Skin of body (tissue), 1 donor: ENCODE measurements at regions not wholly inside any gene's neighbourhood (a gene's known extent, or its start where the extent isn't known, plus 50 kb on each side); places are given as distances from the start of the nearest gene placed in this dataset.

Source experiments
- DNase-seq: peaks from one replicate; lab custom pipeline; 2025; lab: John Stamatoyannopoulos, UW

GRCh38 chr1:80668372-80668771 lies 1132.4 kb upstream of the ADGRL2 start:
- DNase-seq: no peak

- DNase-seq: no peak
Observed at GRCh38 chr1:80666073-80666472, 1134.7 kb upstream of the ADGRL2 start.

GRCh38 chr1:80659161-80659560 lies 1141.6 kb upstream of the ADGRL2 start:
- peak; percentile 4 for DNase-seq

DNA sequence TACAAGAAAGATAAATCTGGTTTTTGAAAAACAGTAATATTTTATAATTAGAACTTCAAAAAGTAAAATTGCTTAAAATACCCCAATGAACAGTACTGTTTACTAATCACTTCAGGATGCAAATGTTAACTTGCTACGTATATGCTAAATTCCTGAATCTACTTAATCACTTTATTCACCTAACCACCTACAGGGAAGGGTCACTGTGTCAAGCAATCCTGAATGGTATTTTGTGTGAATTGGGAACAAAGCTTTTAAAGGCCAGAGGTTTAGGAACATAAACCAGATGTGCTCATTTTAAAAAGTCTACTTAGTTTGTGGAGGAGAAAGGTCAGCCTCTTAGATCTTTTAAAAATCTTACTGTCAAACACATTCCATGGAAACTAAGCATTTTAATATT lies 1143.0 kb upstream of the ADGRL2 start:
- no peak for DNase-seq

DNA sequence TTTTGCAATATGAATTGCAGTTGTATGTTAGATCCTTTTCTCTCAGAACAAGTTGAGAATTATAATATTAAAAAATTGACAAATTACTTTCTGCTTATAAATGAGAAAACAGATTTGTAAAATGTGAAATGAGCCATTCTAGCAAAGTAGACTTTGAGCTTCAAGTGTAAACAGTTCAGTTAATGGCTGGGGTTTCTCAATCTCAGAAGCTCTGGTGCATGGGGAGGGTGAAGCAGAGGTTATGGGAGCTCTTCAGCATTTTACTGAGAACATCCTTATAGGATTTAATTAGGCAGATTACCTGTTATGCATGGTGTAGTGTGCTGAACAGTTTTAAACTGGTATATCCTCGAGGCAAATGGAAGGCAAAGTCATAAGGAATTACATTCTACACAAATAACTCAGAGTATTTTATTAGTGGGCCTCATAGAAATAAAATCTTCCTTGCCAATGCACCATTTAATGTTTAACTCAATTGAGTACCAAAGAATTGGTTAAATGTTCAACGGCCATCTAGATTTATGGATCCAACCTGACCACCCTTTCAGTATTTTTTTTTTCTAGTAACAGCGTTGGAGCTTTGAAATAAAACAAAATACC lies 1143.6 kb upstream of the ADGRL2 start:
- DNase-seq: no peak

DNA sequence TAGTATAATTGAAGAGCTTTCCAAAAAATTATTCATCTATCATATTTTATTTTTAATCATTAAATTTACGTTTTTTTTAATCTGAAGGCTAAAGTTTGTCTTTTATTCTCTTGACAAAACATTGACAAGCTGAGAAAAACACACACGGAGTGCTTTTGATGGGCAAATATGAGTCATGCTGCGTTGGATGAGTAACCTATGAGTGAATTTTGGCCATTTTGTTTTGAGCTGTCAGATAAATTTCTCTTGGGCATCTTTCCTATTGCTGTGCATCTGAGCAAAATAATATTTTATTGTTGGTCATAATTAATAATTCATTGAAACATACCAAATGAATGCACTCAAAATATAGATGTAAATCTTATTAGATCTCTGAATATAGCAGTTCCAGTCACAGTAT lies 1144.1 kb upstream of the ADGRL2 start:
- DNase-seq: no peak

DNA sequence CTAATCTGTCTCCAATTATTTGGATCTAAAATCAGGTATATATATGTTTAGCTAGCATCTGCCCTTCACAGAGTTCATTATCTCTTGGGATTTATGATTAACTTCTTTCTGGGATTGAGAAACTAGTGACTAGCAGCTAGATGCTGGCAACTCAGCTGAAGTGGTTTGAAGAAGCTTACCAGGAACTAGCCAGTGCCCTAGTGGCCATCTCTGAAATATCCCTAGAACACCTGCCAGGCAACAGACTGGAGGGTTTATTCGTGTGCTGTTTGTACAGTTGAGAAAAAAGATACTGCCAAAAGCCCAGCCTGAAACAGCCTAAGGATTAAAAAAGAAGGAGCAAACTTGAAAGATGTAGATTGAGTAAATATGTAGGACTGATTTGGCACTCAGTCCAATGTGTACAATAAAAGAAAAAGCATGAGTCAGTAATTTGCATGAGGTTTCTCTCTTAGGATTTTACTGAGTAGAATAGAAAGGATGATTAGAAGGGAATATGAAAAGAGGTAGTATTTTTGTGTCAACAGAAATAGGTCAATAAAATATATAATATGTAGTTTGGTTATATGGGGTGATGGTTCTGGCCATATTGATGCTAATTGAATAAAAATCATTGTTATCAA lies 1144.6 kb upstream of the ADGRL2 start:
- no peak for DNase-seq

- DNase-seq: no peak
Observed at GRCh38 chr1:80646053-80646452, 1154.7 kb upstream of the ADGRL2 start.

GRCh38 chr1:80645621-80646020 lies 1155.1 kb upstream of the ADGRL2 start:
- no peak for DNase-seq

DNA sequence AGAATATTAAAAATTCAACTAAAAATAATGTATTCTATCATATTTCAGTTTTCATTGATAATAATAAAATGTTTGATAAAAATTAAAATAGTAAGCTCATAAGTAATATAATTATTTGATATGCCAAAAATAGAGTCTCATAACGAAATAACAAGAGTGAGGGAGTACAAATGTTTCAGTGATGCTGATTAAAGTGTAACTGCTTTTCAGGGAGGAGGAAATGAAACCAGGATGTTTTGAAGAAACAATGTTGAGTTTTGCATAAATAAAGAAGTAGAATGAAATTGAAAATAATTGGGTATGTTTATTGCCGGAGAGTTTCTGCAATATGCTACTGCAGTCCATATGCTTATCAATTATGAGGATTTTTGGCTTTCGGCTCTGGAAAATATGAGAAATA lies 1159.8 kb upstream of the ADGRL2 start:
- DNase-seq: no peak

- no peak for DNase-seq
Observed at GRCh38 chr1:80639777-80640533, 1160.8 kb upstream of the ADGRL2 start.

DNA sequence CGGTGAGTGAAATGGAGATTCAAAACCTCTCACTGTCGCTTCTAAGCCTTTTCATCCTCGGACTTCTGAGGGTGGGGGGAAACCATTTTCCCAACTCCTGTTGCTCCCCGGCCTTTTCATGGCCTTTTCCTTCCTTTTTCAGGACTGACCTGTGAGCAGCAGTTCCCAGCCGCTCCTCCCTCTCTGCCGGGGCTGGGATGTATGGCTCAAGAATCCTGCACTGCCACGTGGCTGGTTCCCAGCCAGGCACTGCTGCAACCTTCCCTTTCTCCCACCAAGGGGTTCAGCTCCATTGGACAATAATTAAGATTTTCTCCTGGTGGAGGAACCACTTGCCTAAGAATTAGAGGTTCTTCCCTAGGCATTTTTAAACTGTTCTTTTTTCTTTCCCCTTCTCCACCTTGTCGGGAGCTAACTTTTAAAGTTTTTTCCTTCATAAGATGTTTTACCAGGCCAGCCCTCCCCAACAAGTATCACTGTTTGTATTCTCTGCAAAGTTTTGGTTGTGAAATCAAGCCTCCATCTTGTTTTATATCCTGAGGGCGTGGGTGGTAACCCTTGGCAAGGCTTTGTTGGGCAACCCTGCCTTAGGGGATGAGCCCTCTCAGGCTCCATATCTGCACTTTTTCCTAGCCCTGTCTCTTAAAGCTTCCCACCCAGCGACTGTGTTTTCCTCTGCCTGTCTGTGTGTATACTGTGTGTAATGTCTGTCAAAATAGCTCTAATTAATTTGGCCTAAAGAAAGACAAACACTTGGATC lies 1166.6 kb upstream of the ADGRL2 start:
- no peak for DNase-seq

DNA sequence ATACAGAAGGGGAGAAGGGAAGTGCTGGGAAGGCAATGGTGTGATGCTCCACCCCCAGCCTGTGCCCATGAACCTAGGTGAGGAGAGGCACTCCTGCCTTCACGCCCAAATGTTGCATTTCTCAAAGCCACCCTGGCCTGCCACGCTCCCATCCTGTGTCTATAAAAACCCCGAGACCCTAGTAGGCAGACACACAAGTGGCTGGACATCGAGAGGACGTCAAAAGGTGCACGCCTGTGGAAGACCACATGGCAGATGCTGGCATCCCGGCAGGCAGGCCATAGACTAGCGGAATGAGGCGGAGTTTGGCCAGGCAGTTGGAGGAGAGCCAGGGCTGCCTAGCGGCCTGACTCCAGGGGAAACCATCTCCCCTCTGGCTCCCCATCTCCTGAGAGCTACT lies 1168.5 kb upstream of the ADGRL2 start:
- DNase-seq: no peak

GRCh38 chr1:80629304-80629837 lies 1171.4 kb upstream of the ADGRL2 start:
- DNase-seq: no peak

GRCh38 chr1:80624682-80625081 lies 1176.1 kb upstream of the ADGRL2 start:
- no peak for DNase-seq

GRCh38 chr1:80607064-80607463 lies 1193.7 kb upstream of the ADGRL2 start:
- no peak for DNase-seq

GRCh38 chr1:80594013-80594412 lies 1206.7 kb upstream of the ADGRL2 start:
- DNase-seq: no peak

GRCh38 chr1:80593197-80593596 lies 1207.5 kb upstream of the ADGRL2 start:
- no peak for DNase-seq

DNA sequence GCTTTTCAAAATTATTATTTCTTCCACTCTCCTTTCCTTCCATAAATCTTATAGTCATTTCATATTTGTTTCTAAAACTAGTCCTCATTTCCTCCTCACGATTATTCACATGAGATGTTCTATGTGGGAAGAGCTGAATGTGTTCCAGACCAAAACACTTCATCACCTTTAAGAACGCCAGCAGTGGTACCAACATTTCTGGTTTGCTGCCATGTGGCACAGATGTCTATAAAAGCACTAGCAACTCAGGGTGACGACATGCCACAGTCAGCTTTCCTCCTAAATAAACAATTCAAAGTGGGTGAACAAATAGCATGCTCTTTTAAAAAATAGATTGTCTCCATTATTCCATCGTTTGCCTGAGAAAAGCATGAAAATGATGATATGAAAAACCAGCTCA lies 1217.8 kb upstream of the ADGRL2 start:
- DNase-seq: no peak

DNA sequence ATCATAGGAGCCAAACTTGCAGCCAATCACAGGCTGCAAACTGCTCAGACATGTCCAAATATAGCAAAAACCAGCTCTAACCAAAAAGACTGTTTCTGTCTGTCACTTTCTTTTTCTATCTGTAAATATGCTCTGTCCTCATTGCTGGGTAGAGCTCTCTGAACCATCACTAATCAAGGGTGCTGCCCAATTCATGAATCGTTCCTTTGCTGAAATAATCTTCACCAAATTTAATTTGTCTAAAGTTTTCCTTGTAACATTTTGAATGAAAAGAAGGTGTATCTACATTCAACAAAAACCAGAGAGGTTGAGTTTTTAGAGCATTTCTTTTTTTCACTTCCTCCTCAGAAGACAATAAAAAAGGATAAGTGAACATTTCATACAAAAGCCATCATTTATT lies 1221.7 kb upstream of the ADGRL2 start:
- no peak for DNase-seq

DNA sequence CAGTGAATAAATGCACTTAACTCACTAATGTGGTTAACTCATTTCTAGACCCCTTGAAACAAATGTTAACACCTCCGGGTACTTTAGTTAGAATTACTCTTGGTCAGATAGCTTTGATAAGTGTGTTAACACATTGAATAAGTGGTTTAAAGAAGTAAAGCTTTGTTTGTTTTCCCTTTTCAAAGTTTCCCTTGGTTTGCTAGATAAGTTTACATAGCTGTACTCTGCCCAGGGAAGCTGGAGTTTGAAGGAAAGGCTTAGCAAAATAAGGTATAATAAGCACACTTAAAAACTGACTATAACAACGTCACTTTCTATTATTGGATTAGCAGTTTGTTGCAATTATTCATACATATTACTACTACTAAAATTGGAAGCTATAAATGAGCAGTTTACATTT lies 1233.9 kb upstream of the ADGRL2 start:
- no peak for DNase-seq

DNA sequence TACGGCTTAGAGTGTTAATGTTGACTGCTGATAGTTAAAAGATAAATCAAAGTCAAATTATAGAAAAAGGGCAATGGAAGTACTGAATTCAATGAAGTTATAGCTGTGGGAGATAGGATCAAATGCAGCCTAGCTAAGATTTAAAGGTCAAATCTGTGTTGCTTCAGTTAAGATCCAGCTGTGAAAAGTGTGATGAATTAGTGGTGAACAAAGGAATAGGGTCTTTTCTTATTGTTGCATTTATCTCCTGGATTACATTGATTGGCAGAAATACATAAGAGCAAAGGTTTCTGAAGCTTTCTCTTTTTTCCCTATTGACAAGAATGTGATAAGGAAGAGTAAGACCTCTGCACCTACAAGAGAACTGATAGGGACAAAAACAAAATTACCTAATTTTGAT lies 1234.6 kb upstream of the ADGRL2 start:
- no peak for DNase-seq
